ENCODE measurements at regions not wholly inside any gene's neighbourhood (a gene's known extent, or its start where the extent isn't known, plus 50 kb on each side); places are given as distances from the start of the nearest gene placed in this dataset.

DNA sequence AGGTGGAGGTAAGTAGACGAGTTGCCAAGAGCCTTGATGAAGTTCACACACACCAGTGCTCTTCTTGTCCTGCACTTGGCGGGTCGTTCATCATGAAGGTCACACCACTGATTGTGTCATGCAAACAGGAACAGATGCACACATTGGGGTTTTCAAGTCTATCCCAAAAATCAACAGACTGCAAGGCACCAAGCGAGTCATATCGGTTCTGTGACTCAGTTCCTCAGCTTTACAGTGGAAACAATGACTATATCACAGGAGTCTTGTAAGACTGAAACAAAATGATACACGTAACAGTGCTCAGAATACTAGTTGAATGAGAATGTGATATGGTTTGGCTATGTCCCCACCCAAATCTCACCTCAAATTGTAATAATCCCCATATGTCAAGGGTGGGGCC lies 526.9 kb upstream of the ID2 start:
- TF ChIP-seq EGR1 (conservative IDR thresholded peaks at IDR 0.05): no peak
- TF ChIP-seq OTX1 (CRISPR knock-in tag; IDR thresholded peaks at IDR 0.05): no peak
- TF ChIP-seq TARDBP (IDR thresholded peaks at IDR 0.05): no peak
- TF ChIP-seq ZZZ3 (IDR thresholded peaks at IDR 0.05): no peak
- no peak for TF ChIP-seq KLF16 (IDR thresholded peaks at IDR 0.05)
- TF ChIP-seq TBP (optimal IDR thresholded peaks at IDR 0.05; ENCODE audit: low read depth, low read length): no peak
- TF ChIP-seq TCFL5 (CRISPR knock-in tag; conservative IDR thresholded peaks at IDR 0.05): no peak
- TF ChIP-seq TAL1 (IDR thresholded peaks at IDR 0.05): no peak
- TF ChIP-seq NR2F6 (CRISPR knock-in tag; IDR thresholded peaks at IDR 0.05): no peak
- no peak for TF ChIP-seq SMARCE1 (IDR thresholded peaks at IDR 0.05)

Data from K562 (cell line).